ENCODE measurements at regions not wholly inside any gene's neighbourhood (a gene's known extent, or its start where the extent isn't known, plus 50 kb on each side); places are given as distances from the start of the nearest gene placed in this dataset.

- H2BK5ac ChIP-seq (ENCODE audit: low read depth, low read length, poor library complexity) = no peak overlapping the region
- H2AK5ac ChIP-seq (ENCODE audit: low read length) = no peak overlapping the region
- H4K91ac ChIP-seq (ENCODE audit: low read depth, low read length) = no peak overlapping the region
- H3K14ac ChIP-seq (ENCODE audit: low read length) = no peak overlapping the region
- H3K4me3 ChIP-seq (ENCODE audit: low read depth, low read length) = no peak overlapping the region
- H3K23ac ChIP-seq (ENCODE audit: low read length) = no peak overlapping the region
- no peak for DNase-seq
- H3K4me1 ChIP-seq (ENCODE audit: control insufficient read depth in 1 of 2, insufficient read depth in 2 of 2, low read length in 2 of 2) = peaks cover 0 to 3% of the 10 kb centered on the region in 2 experiments
- no CpG with 5 or more reads among the region's 1 CpG for WGBS (ENCODE audit: extremely low coverage, insufficient coverage, insufficient read length)
- H3K9me3 ChIP-seq (ENCODE audit: insufficient read depth, low read depth, low read length) = no peaks in the 10 kb centered on the region
- no peak overlapping the region for H4K12ac ChIP-seq (ENCODE audit: low read depth, low read length)
- H3K9ac ChIP-seq (ENCODE audit: low read length) = no peak overlapping the region
- no peaks in the 10 kb centered on the region for H3K36me3 ChIP-seq (ENCODE audit: control insufficient read depth in 1 of 2, insufficient read depth in 2 of 2, low read length in 2 of 2)
- H3K79me1 ChIP-seq (ENCODE audit: low read length) = no peaks in the 10 kb centered on the region
- no peak overlapping the region for H2BK120ac ChIP-seq (ENCODE audit: insufficient read depth, low read length, poor library complexity)
- H4K8ac ChIP-seq (ENCODE audit: low read depth, low read length) = no peak overlapping the region
- H3K79me2 ChIP-seq (ENCODE audit: control insufficient read depth, insufficient read depth, low read length, poor library complexity) = no peaks in the 10 kb centered on the region
- no peaks in the 10 kb centered on the region for H3K27me3 ChIP-seq (ENCODE audit: insufficient read depth, low read length)
- H3K4me2 ChIP-seq (ENCODE audit: low read length) = no peak overlapping the region
- H3K27ac ChIP-seq (ENCODE audit: low read depth, low read length) = no peak overlapping the region
- no peak overlapping the region for H2BK12ac ChIP-seq (ENCODE audit: low read length)
- H2AFZ ChIP-seq (ENCODE audit: insufficient read depth, low read length, poor library complexity) = no peak overlapping the region
- H3K18ac ChIP-seq (ENCODE audit: low read length) = no peak overlapping the region
- H3K4ac ChIP-seq (ENCODE audit: low read depth, low read length) = no peak overlapping the region
These were observed 202.0 kb upstream of the FRMD6 start for GRCh38 chr14:51449681-51450080.

GRCh38 chr14:51451561-51451960 is 200.1 kb upstream of the FRMD6 start:
- no peak overlapping the region for H2BK12ac ChIP-seq (ENCODE audit: low read length)
- no peak overlapping the region for H3K9ac ChIP-seq (ENCODE audit: low read length)
- H2BK5ac ChIP-seq (ENCODE audit: low read depth, low read length, poor library complexity) = no peak overlapping the region
- no peak overlapping the region for H2BK120ac ChIP-seq (ENCODE audit: insufficient read depth, low read length, poor library complexity)
- DNase-seq = no peak
- H3K18ac ChIP-seq (ENCODE audit: low read length) = no peak overlapping the region
- no peaks in the 10 kb centered on the region for H3K79me2 ChIP-seq (ENCODE audit: control insufficient read depth, insufficient read depth, low read length, poor library complexity)
- no peaks in the 10 kb centered on the region for H3K79me1 ChIP-seq (ENCODE audit: low read length)
- H2AFZ ChIP-seq (ENCODE audit: insufficient read depth, low read length, poor library complexity) = no peak overlapping the region
- H3K4ac ChIP-seq (ENCODE audit: low read depth, low read length) = no peak overlapping the region
- H3K27ac ChIP-seq (ENCODE audit: low read depth, low read length) = no peak overlapping the region
- H3K27me3 ChIP-seq (ENCODE audit: insufficient read depth, low read length) = no peaks in the 10 kb centered on the region
- no peak overlapping the region for H3K23ac ChIP-seq (ENCODE audit: low read length)
- H3K4me2 ChIP-seq (ENCODE audit: low read length) = no peak overlapping the region
- no peaks in the 10 kb centered on the region for H3K36me3 ChIP-seq (ENCODE audit: control insufficient read depth in 1 of 2, insufficient read depth in 2 of 2, low read length in 2 of 2)
- H4K91ac ChIP-seq (ENCODE audit: low read depth, low read length) = no peak overlapping the region
- no peaks in the 10 kb centered on the region for H3K9me3 ChIP-seq (ENCODE audit: insufficient read depth, low read depth, low read length)
- no peak overlapping the region for H4K8ac ChIP-seq (ENCODE audit: low read depth, low read length)
- H3K14ac ChIP-seq (ENCODE audit: low read length) = no peak overlapping the region
- WGBS (ENCODE audit: extremely low coverage, insufficient coverage, insufficient read length) = no CpG with 5 or more reads among the region's 4 CpGs
- H3K4me3 ChIP-seq (ENCODE audit: low read depth, low read length) = no peak overlapping the region
- peaks cover 0 to 3% of the 10 kb centered on the region in 2 experiments for H3K4me1 ChIP-seq (ENCODE audit: control insufficient read depth in 1 of 2, insufficient read depth in 2 of 2, low read length in 2 of 2)
- no peak overlapping the region for H4K12ac ChIP-seq (ENCODE audit: low read depth, low read length)
- no peak overlapping the region for H2AK5ac ChIP-seq (ENCODE audit: low read length)

- no CpG with 5 or more reads among the region's 8 CpGs for whole genome bisulfite sequencing (ENCODE audit: extremely low coverage, insufficient coverage, insufficient read length)
- H2AK5ac ChIP-seq (ENCODE audit: low read length) = no peak overlapping the region
- no peak overlapping the region for H3K4ac ChIP-seq (ENCODE audit: low read depth, low read length)
- no peak overlapping the region for H2AFZ ChIP-seq (ENCODE audit: insufficient read depth, low read length, poor library complexity)
- no peak for DNase-seq
- no peak overlapping the region for H2BK5ac ChIP-seq (ENCODE audit: low read depth, low read length, poor library complexity)
- H3K79me1 ChIP-seq (ENCODE audit: low read length) = no peaks in the 10 kb centered on the region
- H3K4me3 ChIP-seq (ENCODE audit: low read depth, low read length) = no peak overlapping the region
- H3K4me1 ChIP-seq (ENCODE audit: control insufficient read depth in 1 of 2, insufficient read depth in 2 of 2, low read length in 2 of 2) = peaks cover 0 to under 1% of the 10 kb centered on the region in 2 experiments
- H3K14ac ChIP-seq (ENCODE audit: low read length) = no peak overlapping the region
- no peak overlapping the region for H4K8ac ChIP-seq (ENCODE audit: low read depth, low read length)
- no peaks in the 10 kb centered on the region for H3K79me2 ChIP-seq (ENCODE audit: control insufficient read depth, insufficient read depth, low read length, poor library complexity)
- no peak overlapping the region for H3K9ac ChIP-seq (ENCODE audit: low read length)
- H3K18ac ChIP-seq (ENCODE audit: low read length) = no peak overlapping the region
- no peaks in the 10 kb centered on the region for H3K36me3 ChIP-seq (ENCODE audit: control insufficient read depth in 1 of 2, insufficient read depth in 2 of 2, low read length in 2 of 2)
- H3K9me3 ChIP-seq (ENCODE audit: insufficient read depth, low read depth, low read length) = no peaks in the 10 kb centered on the region
- no peaks in the 10 kb centered on the region for H3K27me3 ChIP-seq (ENCODE audit: insufficient read depth, low read length)
- no peak overlapping the region for H4K91ac ChIP-seq (ENCODE audit: low read depth, low read length)
- H3K4me2 ChIP-seq (ENCODE audit: low read length) = no peak overlapping the region
- H4K12ac ChIP-seq (ENCODE audit: low read depth, low read length) = no peak overlapping the region
- H3K27ac ChIP-seq (ENCODE audit: low read depth, low read length) = no peak overlapping the region
- no peak overlapping the region for H2BK12ac ChIP-seq (ENCODE audit: low read length)
- no peak overlapping the region for H2BK120ac ChIP-seq (ENCODE audit: insufficient read depth, low read length, poor library complexity)
- H3K23ac ChIP-seq (ENCODE audit: low read length) = no peak overlapping the region
These were observed 197.8 kb upstream of the FRMD6 start for GRCh38 chr14:51453869-51454268.

- no peak overlapping the region for H3K4ac ChIP-seq (ENCODE audit: low read depth, low read length)
- H2BK120ac ChIP-seq (ENCODE audit: insufficient read depth, low read length, poor library complexity) = no peak overlapping the region
- no peaks in the 10 kb centered on the region for H3K36me3 ChIP-seq (ENCODE audit: control insufficient read depth in 1 of 2, insufficient read depth in 2 of 2, low read length in 2 of 2)
- no peak for DNase-seq
- H3K23ac ChIP-seq (ENCODE audit: low read length) = no peak overlapping the region
- H2BK12ac ChIP-seq (ENCODE audit: low read length) = peak overlapping the region; percentile 29
- H3K14ac ChIP-seq (ENCODE audit: low read length) = no peak overlapping the region
- WGBS (ENCODE audit: extremely low coverage, insufficient coverage, insufficient read length) = no CpG with 5 or more reads among the region's 1 CpG
- no peak overlapping the region for H2AFZ ChIP-seq (ENCODE audit: insufficient read depth, low read length, poor library complexity)
- H3K79me1 ChIP-seq (ENCODE audit: low read length) = no peaks in the 10 kb centered on the region
- H4K91ac ChIP-seq (ENCODE audit: low read depth, low read length) = no peak overlapping the region
- H3K27me3 ChIP-seq (ENCODE audit: insufficient read depth, low read length) = no peaks in the 10 kb centered on the region
- no peak overlapping the region for H3K18ac ChIP-seq (ENCODE audit: low read length)
- no peak overlapping the region for H3K9ac ChIP-seq (ENCODE audit: low read length)
- no peak overlapping the region for H3K4me2 ChIP-seq (ENCODE audit: low read length)
- no peak overlapping the region for H4K12ac ChIP-seq (ENCODE audit: low read depth, low read length)
- no peak overlapping the region for H2AK5ac ChIP-seq (ENCODE audit: low read length)
- no peak overlapping the region for H2BK5ac ChIP-seq (ENCODE audit: low read depth, low read length, poor library complexity)
- H4K8ac ChIP-seq (ENCODE audit: low read depth, low read length) = no peak overlapping the region
- H3K4me1 ChIP-seq (ENCODE audit: control insufficient read depth in 1 of 2, insufficient read depth in 2 of 2, low read length in 2 of 2) = no peaks in the 10 kb centered on the region
- no peaks in the 10 kb centered on the region for H3K9me3 ChIP-seq (ENCODE audit: insufficient read depth, low read depth, low read length)
- no peak overlapping the region for H3K27ac ChIP-seq (ENCODE audit: low read depth, low read length)
- no peak overlapping the region for H3K4me3 ChIP-seq (ENCODE audit: low read depth, low read length)
- no peaks in the 10 kb centered on the region for H3K79me2 ChIP-seq (ENCODE audit: control insufficient read depth, insufficient read depth, low read length, poor library complexity)
These were observed 197.4 kb upstream of the FRMD6 start for GRCh38 chr14:51454351-51454750.

Measured in trophoblast cell (in vitro differentiated cells and primary cell).